HG03066 (cell line): ENCODE measurements at regions not wholly inside any gene's neighbourhood (a gene's known extent, or its start where the extent isn't known, plus 50 kb on each side); places are given as distances from the start of the nearest gene placed in this dataset.

Experiments
- ATAC-seq: cut with Tn5 transposase; IDR thresholded peaks from one replicate; pipeline ENCODE4 v1.9.1; 2021; ENCODE audit warnings: low read depth; ENCODE audit not compliant: unreplicated experiment

DNA sequence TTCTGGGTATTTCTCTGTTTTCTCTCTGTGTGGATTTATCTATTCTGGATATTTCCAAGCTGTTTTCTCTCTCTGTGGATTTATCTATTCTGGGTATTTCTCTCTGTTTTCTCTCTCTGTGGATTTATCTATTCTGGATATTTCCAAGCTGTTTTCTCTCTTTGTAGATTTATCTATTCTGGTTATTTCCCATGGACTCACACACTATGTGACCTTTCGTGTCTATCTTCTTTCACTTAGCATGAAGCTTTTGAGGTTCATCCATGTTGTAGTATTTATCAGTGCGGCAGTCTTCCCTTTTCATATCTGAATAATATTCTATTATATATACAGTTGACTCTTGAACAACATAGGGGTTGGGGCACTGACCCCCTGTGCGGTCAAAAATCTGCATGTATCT is 435.0 kb upstream of the CNTNAP2 start:
- no peak for ATAC-seq

DNA sequence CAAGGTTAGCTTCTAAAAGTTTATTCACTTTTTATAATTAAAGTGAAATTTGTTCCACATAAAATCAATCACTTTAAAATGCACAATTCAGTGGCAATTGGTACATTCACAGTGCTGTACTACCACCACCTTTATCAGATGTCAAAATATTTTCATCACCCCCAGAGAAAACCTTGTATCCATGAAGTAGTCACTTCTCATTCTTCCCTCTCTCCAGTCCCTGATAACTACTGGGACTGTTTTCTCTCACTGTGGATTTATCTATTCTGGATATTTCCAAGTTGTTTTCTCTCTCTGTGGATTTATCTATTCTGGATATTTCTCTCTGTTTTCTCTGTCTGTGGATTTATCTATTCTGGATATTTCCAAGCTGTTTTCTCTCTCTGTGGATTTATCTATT is 435.4 kb upstream of the CNTNAP2 start:
- ATAC-seq, result no peak

DNA sequence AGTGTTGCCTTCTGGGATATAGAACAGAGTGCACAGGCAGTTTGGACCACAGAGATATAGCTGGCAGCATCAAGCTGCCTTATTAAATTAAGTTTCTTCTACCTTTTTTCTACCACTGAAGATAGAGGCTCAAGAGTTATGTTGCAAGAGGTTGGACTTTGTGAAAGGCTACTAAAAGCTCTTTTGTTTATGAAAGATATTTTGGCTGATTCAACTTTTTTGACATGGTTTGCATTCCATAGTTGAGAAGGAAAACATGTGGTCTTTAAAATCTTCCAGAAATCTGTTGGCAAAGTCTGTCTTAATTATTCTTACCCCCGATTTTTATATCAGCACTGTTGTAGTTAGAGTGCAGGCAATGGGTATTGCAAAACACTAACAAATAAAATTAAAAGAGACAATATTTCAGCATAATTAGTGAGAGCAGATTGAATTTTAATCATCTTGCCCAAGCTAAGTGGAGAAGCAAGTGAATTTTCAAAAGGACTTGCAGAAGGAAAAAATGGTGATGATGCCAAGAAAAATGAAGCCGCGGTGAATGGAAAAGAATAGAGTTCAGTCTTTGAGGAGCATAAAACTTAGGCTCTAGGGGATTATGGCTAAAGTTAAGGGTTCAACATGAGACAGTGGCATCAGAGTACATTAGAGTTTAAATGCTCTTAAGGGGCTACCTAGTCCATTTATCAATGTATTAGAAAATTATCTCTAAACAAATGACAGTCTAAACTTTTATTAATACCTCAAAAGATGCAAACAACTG is 450.9 kb upstream of the CNTNAP2 start:
- ATAC-seq, result no peak

DNA sequence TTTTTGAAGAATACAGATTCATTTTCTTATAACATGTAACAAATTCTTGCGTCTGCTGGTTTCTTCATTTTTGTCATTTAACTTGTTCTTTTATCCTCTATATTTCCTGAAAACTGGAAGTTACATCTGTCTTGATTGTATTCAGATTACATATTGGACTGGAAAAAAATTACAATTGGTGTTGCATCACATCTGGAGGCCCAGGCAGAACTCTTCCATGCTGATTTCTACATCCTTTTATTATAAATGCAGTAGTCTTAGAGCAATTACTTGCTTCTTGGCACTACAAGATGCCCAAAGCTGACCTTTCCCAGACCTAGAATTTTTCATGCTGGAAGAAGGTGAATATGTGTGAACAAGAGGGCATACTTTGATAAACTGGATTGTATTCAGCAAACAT is 460.9 kb upstream of the CNTNAP2 start:
- no peak for ATAC-seq

DNA sequence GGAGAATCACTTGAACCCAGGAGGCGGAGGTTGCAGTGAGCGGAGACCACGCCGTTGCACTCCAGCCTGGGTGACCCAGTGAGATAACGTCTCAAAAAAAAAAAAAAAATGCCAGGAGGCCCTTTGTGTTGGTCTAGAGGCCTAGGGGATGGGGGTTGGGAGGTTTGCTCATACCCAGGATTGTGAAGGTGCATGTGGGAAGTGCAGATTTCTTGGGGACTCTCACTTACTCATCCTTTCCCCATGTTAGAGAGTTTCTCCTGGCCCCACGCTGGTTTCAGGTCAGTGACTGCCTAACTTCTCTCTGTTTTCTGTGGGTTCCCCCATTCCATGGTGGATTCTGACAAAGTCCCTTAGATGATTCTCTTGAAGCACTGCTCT is 471.5 kb upstream of the CNTNAP2 start:
- no peak for ATAC-seq

DNA sequence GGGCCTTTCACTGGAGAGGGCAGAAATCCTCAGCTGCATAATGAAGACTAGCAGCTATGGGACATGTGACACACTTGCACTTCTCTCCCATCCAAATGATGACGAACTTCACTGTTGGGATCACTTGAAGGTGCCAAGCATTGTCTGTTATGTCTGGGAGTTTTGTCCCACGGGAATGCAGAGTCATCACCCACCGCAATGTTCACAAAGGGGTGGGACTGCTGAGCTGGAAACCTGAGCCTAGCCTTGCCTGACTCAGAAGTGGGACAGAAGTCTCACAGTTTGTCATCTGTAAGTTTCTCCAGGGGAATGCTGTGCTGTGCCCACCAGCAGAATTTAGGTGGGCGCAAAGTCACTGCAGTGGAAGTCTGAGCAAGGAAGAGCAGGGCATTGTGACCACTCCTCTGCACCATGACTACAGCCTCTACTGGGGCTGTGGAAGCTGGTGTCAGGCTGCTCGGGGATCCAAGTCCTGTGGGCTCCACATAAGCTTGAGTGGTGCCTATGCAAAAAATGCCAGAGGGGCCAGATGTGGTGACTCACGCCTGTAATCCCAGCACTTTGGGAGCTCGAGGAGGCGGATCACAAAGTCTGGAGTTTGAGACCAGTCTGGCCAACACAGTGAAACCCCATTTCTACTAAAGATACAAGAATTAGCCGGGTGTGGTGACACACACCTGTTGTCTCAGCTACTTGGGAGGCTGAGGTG is 472.0 kb upstream of the CNTNAP2 start:
- no peak for ATAC-seq

DNA sequence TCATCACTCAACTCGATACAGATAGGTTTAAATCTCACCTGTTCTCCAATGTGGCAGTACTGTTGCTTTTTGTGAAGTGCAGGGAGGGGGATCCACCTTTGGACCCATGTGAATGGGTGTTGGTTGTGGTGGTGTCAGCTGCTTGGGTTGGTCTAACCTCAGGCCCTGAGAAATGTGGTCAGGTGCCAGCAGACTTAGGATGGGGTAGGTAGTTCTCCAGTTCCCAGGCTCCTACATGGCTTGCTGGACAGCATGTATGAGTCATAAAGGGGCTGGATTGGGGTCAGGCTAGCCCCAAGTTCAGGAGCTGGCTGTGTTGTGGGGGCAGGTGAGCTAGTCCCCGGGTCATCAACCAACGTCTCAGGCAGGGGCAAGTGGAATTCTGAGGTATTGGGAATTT is 472.6 kb upstream of the CNTNAP2 start:
- ATAC-seq, result no peak

DNA sequence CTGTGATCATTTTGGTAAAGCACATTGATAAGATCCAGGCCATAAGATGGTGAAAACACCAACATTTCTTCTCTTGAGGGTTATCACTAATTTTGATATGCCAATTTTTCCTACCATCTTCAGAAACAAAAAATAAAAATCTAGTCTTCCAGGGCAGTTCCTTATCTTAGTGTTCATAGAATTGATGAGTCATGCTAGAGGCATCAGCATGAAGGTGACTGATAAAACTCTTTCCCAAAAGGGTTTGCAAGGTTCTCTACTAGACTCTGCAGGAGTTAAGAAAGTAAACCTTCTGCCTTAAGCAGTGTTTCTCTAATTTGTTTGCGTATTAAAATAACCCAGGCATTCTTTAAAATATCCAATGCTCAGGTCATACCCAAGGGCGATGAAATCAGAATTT is 483.1 kb upstream of the CNTNAP2 start:
- ATAC-seq, result no peak

DNA sequence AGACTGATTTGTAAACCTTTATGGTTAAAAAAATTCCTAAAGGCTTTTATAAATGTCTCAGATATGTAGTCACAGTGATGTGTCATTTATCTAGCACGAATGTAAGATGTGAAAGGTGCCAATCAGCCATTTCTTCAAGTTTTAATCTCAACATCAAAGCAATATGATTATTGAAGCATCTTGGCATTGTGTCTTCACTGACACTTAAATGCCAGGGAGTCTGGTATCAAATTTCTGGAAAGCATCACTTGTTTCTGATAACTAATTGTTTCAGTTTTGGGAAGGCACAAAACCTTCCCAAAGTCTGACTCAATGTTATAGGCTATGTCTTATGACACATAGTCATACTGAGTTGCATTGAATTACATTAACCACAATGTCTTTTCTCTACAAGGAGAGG is 492.0 kb upstream of the CNTNAP2 start:
- no peak for ATAC-seq

DNA sequence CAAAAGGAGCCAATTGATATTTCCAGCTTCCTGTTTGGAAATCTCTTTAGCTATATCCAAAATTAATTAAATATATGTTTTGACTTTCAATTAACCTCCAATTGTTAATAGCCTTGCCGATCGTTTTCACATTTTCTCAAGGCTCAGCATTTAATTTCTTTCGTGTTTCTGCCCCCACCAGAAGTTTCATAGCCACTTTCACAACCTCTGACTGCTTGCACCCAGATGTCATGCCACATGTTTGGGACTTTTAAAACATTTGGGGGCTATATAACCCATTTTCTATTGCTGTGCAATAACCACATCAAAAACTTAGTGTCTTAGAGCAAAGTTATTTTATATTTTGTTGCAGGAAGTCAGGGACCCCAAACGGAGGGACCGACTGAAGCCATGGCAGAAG is 510.6 kb upstream of the CNTNAP2 start:
- ATAC-seq, result no peak

DNA sequence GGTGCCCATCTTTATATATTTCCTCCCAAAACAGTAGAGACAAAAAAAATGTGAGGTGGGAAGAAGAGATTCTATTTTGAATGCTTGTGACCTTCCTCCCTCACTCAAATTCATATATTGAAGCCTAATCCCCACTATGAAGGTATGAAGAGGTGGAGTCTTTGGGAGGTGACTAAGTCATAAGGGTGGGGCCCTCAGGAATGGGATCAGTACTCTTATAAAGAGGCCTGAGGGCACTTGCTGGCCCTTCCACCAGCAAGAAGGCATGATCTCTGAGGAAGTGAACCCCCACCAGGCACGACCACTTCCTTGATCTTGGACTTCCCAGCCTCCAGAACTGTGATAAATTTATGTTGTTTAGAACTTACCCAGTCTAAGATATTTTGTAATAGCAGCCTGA is 517.2 kb upstream of the CNTNAP2 start:
- no peak for ATAC-seq

DNA sequence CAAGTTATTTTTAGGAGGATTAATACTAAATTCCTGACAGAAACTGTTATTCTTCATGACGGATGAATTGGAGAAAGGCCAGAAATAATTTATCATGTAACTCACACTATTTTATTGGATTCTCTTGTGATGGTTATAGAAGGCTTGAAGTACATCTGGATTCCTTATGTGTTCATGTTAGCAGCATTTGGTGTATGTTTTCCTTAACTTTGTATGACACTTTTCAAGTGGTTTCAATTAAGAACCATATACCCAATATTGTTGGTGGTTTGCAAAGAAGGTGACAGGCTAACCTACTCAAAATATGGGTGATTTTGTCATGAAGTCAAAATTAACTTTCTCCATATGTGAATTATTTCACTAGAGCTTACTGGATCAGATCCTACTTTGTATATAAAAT is 532.2 kb upstream of the CNTNAP2 start:
- no peak for ATAC-seq

DNA sequence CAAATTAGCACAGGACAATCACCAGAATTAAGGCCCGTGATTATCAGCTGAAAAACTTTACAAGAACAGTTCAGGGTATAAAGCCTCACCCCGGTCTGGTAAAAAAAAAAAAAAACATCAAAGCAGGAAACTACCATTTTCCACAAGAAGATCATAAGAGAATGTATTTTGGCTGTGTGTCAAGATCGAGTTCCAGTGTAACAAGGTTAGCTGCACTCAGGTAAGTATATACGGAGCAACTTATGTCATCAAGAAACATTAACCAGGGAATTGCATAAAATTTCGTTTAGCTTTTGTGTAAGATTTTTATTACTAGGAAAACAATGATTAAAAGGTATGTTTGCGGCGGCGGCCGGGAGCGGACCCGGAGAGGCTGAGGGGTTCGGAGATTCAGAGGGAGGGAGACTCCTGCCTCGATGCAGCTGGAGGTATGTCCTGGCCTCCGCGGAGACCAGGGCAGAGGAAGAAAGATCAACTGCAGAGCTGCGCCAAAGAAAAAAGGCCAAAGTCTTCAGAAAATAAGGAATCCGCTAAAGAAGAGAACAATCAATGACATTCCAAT is 533.8 kb upstream of the CNTNAP2 start:
- ATAC-seq, result no peak

DNA sequence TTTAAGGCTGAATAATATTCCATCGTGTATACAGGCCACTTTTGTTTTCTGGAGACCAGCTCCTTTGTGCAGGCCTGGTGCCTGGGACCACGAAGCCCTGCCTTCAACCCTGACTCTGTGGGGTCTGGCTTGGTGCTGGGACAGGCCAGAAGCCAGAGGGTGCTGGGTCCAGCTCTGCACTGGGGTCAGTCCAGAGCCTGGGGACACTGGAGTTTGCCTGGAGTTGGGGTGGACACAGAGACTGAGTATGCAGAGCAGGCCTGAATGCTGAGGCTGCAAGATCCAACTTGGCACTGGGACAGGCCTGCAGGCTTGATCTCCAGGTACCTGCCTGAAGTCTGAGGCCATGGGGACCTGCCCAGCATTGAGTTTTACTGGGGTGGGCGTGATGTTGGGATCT is 558.8 kb upstream of the CNTNAP2 start:
- no peak for ATAC-seq

DNA sequence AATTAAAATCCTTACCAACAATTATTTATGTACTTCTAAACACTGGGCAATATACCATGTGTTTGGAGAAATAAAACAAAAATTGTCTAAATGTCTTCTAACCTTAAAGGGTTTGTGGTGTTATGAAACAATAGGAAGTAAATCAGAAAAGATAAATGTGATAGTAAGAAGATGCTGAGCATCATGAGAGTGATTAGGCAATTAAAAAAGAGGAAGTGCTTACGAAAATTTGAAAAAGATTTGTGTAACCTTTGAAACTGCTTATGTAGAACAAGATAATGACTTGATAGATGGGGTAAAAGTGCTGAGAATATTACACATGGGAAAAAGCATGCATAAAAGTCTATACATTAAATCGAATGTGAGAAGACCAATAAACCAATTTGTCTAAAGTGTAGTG is 573.4 kb upstream of the CNTNAP2 start:
- ATAC-seq, result no peak

DNA sequence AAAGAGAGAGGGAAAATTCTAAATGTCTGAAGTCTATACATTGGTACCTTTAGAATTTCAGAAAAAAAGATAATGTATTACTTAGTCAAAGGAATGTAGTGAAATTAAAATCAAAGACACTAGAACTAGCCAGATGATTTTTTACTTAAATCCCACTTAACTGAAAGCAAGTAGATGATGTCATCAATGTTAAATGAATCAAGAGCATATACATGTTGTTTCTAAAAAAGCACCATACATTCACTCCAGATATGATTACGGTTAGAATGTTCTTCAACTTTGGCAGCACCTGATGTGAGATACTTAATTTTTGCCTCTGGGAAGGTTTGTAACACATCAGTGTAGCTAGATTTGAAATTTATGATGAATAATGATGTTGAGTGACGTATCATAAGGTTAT is 576.7 kb upstream of the CNTNAP2 start:
- no peak for ATAC-seq

DNA sequence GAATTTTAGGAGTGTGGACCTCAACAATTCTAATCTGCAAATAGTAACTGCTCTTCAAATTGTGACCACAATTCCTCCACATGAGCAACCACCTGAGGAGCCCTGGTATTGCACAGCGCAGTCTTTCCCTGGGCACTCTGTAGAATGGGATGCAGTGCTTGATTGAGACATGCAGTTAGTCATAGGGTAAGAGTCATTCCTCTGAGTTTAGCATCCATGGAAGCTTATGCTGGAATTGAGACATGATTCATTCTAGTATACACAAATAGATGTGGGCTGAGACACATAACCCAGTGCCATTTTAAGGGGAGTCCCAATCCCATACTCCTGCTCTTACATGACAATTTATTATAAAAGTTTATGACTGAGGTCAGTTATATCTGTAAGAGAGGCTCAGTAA is 582.3 kb upstream of the CNTNAP2 start:
- no peak for ATAC-seq

DNA sequence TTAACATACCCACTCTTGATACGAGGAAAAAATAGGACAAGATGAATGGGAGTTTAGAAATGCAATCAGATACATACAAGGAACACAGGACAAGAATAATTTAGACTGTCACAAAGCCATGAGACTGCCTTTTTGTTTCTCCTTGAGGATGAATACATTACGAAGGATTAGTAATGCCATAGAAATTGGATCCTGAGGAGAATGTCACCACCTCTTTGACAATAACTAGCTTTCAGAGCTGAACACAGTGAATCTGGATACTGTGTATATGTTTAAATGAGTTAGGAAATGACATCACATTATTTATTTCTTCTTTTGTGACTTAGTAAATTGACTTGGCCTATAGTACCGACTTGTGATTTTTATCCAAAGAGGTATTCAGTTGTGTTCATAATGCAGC is 596.3 kb upstream of the CNTNAP2 start:
- no peak for ATAC-seq

DNA sequence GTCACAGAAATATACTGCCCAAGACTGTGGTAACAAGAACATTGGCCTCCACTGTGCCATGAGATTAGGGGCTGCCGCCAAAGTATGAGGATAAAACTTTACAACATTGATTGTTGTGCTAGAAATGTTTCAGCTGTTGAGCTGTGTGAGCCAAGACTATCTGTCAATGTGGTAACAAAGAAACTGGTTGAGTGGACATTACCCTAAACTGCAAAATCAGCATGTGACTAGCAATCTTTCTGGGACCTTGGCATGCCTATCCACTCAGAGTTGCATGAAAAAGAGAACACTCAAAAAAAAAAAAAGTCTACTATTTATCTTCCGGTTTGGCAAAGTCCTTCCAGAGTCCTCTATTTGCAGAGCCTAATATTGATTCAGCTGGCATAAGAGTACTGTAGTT is 605.6 kb upstream of the CNTNAP2 start:
- ATAC-seq, result no peak

DNA sequence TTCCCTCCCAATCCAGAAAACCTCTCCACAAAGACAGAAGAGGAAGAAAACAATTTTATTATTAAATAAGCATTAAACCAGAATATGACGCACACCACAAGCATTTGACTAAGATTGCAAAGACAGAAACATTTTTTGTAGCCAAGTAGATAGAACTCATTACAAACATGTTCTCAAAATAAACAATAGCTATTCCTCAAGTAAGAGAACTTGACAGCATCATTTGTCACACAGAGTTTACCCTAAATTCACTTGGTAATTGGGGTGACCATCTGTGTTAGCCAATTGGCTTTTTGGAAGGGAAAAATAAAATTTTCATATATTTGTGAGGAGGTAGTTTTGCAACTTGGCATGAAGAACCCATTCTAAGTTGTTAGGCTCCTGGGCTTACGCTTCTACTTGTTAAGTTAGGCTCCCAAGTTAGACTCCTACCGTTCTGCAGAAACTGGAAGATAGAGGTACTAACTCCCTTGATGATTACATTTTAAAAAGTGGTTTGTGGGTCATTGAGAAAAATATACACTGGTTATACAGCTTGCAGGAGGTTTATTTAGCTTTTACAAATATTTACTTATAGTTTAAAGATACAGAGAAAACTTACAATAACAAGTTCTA is 618.6 kb upstream of the CNTNAP2 start:
- no peak for ATAC-seq

DNA sequence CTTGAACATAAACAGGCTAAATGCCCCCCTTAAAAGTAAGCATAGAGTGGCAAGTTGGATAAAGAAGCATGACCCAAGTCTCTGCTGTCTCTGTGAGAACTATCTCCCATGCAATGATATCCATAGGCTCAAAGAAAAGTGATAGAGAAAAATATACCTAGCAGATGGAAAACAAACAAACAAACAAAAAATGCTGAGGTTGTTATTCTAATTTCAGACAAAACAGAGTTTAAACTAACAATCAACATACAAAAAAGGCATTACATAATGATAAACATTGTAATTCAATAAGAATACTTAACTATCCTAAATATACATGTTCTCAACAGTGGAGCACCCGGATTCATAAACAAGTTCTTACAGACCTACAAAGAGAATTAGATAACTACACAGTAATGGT is 626.2 kb upstream of the CNTNAP2 start:
- ATAC-seq, result no peak

DNA sequence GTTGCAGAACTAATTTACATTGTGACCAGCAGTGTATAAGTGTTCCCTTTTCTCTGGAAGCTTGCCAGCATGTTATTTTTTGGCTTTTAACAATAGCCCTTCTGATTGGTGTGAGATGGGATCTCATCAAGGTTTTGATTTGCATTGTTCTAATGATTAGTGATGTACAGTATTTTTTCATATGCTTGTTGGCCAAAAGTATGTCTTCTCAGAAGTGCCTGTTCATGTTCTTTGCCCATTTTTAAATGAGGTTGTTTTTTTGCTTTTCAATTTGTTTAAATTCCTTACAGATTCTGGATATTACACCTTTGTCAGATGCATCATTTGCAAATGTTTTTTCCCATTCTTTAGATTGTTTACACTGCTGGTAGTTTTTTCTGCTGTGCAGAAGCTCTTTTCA is 627.0 kb upstream of the CNTNAP2 start:
- no peak for ATAC-seq
